BLaER1 (cell line): ENCODE measurements at regions not wholly inside any gene's neighbourhood (a gene's known extent, or its start where the extent isn't known, plus 50 kb on each side); places are given as distances from the start of the nearest gene placed in this dataset.
"Not testable (repeated sequence)": the region's sequence is repeated elsewhere in the genome, so short reads cannot be mapped to it uniquely, and the experiment has no call there.

Experiments used
- H3K27ac ChIP-seq: shearing (Covaris generic); formaldehyde crosslinking; 2 replicates; pipeline ENCODE4 v1.8.1; 2022
- H3K27me3 ChIP-seq: shearing (Covaris generic); formaldehyde crosslinking; 2 replicates; pipeline ENCODE4 v1.8.1; 2022
- H3K36me3 ChIP-seq: shearing (Covaris generic); formaldehyde crosslinking; 2 replicates; pipeline ENCODE4 v1.8.1; 2022
- H3K4me1 ChIP-seq: shearing (Covaris generic); formaldehyde crosslinking; 2 replicates; pipeline ENCODE4 v1.8.1; 2022
- H3K4me2 ChIP-seq: shearing (Covaris generic); formaldehyde crosslinking; 2 replicates; pipeline ENCODE4 v1.8.1; 2022
- H3K4me3 ChIP-seq: shearing (Covaris generic); formaldehyde crosslinking; 2 replicates; pipeline ENCODE4 v1.8.1; 2022
- H3K9ac ChIP-seq: shearing (Covaris generic); formaldehyde crosslinking; 2 replicates; pipeline ENCODE4 v1.8.1; 2022
- H3K9me3 ChIP-seq: shearing (Covaris generic); formaldehyde crosslinking; 2 replicates; pipeline ENCODE4 v1.8.1; 2022
- H4K20me1 ChIP-seq: shearing (Covaris generic); formaldehyde crosslinking; 2 replicates; pipeline ENCODE4 v1.8.1; 2022
- Cebpa-rat ChIP-seq: shearing (Covaris generic); IDR thresholded peaks from 2 replicates; pipeline ENCODE4 v1.8.1; 2022

DNA sequence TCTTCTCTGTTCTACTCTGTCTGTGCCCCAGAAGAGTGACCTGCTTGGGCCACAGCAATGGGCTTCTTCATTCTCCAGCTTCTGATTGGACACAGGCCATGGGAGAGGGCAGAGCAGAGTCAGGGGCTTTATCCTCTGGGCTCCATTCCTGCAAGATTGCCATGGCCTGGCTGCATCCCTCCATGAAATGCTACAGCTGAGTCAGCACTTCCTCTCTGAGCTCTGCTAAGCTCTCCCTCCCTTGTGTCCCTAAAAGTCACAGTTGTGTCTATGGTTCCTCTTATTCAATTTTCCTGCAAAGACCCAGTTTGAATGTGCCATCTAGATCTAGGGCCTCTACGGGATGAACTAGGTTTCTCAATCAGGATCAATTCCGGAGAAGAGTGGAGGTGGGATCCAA, 903.8 kb downstream of the TYW1 start:
- Histone ChIP-seq H3K4me1 (no peaks in the 10 kb centered on the region), H3K27ac (no peak overlapping the region), H3K36me3 (no peaks in the 10 kb centered on the region), H3K4me2 (no peak overlapping the region), H3K9me3 (peaks cover 6% of the 10 kb centered on the region; the same call in 1 of the 2 replicates), H3K4me3 (no peak overlapping the region), H3K27me3 (no peaks in the 10 kb centered on the region), H4K20me1 (no peaks in the 10 kb centered on the region), H3K9ac (no peak overlapping the region)
- no peak for TF ChIP-seq Cebpa-rat

DNA sequence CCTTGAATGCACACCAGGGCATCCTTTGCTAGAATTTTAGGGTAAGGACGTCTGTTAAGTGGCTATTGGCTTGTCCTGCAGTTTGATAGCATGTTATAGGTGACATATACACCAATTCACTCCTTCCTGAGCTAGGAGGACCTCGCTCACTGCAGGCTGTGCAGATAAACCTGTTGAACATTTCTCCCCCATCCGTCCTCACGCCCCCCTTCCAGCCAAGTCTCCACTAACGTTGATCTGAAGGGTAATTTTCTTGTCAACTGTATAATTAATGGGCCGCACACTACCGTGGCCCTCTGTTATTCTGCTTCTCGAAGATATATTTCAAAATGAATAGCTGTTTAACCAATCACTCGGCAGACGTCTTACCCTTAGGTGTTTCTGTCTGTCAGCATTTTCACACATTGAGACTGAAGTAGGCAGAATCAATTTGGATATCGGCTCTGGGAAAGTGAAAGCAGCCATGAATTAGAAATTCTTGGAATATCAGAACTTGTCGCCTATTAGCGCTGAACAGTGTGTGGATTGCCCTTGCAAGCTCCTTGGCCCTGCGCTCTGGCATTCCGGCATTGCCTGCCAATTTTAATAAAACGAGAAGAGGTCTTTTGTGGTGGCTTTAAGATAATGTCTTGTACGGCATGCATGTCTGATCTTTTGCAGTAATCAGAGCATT, 905.3 kb downstream of the TYW1 start:
- Histone ChIP-seq H3K27me3 (no peaks in the 10 kb centered on the region), H3K9ac (no peak overlapping the region), H3K36me3 (no peaks in the 10 kb centered on the region), H3K4me1 (no peaks in the 10 kb centered on the region), H3K9me3 (peaks cover 6% of the 10 kb centered on the region; the same call in 1 of the 2 replicates), H3K4me2 (no peak overlapping the region), H3K4me3 (no peak overlapping the region), H4K20me1 (no peaks in the 10 kb centered on the region), H3K27ac (no peak overlapping the region)
- no peak for TF ChIP-seq Cebpa-rat

DNA sequence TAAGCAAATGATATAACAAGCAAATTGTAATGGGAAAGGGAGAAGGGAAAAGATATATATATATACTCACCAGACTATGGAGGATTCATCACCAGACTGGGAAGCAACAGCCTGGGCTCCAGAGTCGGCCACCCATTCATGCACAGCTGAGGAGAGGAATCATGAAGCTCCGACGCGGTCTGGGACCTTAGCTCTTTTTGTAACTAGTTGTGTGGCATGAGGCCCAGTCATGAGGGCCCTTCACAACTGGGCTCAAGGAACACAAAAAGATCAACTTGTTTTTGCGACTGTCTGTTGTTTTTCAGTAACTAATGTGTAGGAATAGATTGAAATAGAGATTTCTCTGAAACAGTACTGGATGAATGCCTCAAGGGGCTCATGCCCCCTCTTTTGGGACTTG, 911.2 kb downstream of the TYW1 start:
- Histone ChIP-seq H3K36me3 (no peaks in the 10 kb centered on the region), H3K9ac (no peak overlapping the region), H3K27me3 (no peaks in the 10 kb centered on the region), H3K4me3 (no peak overlapping the region), H3K27ac (no peak overlapping the region), H3K9me3 (no peaks in the 10 kb centered on the region), H4K20me1 (no peaks in the 10 kb centered on the region), H3K4me1 (no peaks in the 10 kb centered on the region), H3K4me2 (no peak overlapping the region)
- no peak for TF ChIP-seq Cebpa-rat

DNA sequence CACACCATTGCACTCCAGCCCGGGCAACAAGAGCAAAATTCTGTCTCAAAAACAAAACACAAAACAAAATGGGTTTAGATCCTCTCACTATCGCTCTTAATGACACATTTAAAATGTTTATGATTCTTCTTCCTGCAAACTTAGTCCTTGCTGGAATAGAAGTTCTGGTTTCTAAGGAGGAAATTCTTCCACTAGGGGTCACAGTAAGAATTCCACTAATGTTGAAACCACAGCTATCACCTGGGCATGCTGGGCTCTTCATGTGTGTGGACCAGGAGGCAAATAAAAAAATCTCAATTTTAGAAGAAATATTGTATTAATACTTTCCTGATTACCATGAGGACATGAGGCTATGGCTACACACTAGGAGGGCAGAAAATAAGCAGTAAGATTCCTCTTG, 915.8 kb downstream of the TYW1 start:
- Histone ChIP-seq H3K4me1 (no peaks in the 10 kb centered on the region), H3K4me3 (no peak overlapping the region), H3K9me3 (no peaks in the 10 kb centered on the region), H3K27me3 (no peaks in the 10 kb centered on the region), H3K36me3 (no peaks in the 10 kb centered on the region), H4K20me1 (no peaks in the 10 kb centered on the region), H3K9ac (no peak overlapping the region), H3K27ac (no peak overlapping the region), H3K4me2 (no peak overlapping the region)
- no peak for TF ChIP-seq Cebpa-rat

DNA sequence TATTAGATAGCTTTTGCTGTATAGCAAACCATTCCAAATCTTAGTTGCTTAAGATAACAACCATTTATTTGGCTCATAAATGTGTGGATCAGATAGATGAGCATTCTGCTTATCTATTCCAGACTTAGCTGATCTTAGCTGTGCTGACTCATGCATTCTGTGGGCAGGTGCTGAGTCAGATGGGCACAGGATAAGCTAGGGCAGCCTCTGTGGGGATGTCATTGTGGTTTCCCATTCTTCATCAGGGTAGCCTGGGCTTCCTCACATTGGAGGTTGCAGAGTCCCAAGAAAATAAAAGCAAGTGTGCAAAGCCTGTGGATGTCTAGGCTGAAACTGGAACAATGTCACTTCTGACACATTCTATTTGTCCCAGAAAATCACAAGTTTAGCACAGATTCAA, 917.0 kb downstream of the TYW1 start:
- H3K27me3 ChIP-seq = no peaks in the 10 kb centered on the region
- H3K36me3 ChIP-seq = no peaks in the 10 kb centered on the region; the same call in 1 of the 2 replicates
- no peak overlapping the region for H3K4me2 ChIP-seq
- no peak overlapping the region for H3K9ac ChIP-seq
- H3K4me3 ChIP-seq = no peak overlapping the region
- H3K27ac ChIP-seq = no peak overlapping the region
- H3K9me3 ChIP-seq = peaks cover 6% of the 10 kb centered on the region
- TF ChIP-seq Cebpa-rat = no peak
- peaks cover 6% of the 10 kb centered on the region; the same call in 1 of the 2 replicates for H3K4me1 ChIP-seq
- H4K20me1 ChIP-seq = no peaks in the 10 kb centered on the region

DNA sequence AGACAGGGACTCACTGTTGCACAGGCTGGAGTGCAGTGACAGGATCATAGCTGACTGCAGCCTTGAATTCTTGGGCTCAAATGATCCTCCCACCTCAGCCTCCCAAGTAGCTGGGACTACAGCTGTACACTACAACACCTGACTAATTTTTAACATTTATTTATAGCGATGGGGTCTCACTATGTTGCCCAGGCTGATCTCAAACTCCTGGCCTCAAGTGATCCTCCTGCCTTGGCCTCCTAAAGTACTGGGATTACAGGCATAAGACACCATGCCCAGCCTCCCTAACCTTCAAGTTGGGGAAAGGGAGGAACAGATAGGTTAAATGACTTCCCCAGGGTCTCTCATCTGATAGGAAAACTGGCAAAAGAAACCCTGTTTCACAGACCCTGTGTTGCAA, 919.5 kb downstream of the TYW1 start:
- H3K27ac ChIP-seq, H3K4me3 ChIP-seq, H4K20me1 ChIP-seq: not testable (repeated sequence)

DNA sequence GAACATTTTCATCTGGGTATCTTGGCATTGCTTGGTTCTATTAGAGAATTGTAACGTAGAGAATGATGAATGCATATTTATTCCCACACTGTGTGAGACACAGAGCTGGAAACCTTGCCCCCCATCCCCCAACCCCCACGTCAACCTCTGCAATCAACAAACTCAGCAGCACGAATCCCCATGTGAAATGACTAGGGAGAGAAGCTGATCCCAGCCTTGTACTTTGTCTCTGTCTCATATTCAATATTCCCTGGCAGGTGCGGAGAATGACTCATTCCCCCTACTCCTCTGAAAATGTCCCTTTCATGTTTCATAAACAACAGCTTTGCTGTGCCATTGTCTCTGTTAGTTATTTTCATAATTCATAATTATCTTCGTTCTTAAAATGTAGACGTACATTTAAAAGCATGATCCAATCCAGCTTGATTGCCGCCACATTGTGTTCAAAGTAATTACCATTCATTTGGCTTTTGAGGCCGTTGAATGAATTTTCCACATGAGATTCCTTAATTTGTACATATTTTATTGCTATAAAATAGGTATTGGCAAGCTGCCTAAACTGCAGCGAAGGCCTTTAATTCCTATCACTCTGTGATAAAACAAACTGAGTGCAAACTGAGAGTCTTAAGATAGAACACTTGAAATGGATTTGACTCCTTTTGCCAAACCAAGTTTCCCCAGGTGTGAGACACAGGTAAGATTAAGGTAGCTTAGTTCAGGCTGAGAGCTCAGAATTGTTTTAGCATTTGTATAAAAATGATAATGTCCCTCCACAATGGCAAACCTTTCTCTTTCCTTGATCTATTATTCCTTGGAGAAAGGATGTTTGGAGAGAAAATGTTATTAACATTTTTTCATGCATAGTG, 920.2 kb downstream of the TYW1 start:
- Histone ChIP-seq H3K27ac (no peak overlapping the region), H3K9ac (no peak overlapping the region), H3K27me3 (no peaks in the 10 kb centered on the region), H3K4me2 (no peak overlapping the region), H3K4me3 (no peak overlapping the region), H3K9me3 (peaks cover 16% of the 10 kb centered on the region), H3K36me3 (no peaks in the 10 kb centered on the region; the same call in 1 of the 2 replicates), H3K4me1 (peaks cover 8% of the 10 kb centered on the region; the same call in 1 of the 2 replicates), H4K20me1 (no peaks in the 10 kb centered on the region)
- TF ChIP-seq Cebpa-rat = no peak

More for the DNA sequence above, 919.5 kb downstream of the TYW1 start:
- H3K27me3 ChIP-seq, H3K9ac ChIP-seq, H3K4me2 ChIP-seq, H3K4me1 ChIP-seq, H3K36me3 ChIP-seq: not testable (repeated sequence)
- H3K9me3 ChIP-seq = peaks cover 16% of the 10 kb centered on the region

DNA sequence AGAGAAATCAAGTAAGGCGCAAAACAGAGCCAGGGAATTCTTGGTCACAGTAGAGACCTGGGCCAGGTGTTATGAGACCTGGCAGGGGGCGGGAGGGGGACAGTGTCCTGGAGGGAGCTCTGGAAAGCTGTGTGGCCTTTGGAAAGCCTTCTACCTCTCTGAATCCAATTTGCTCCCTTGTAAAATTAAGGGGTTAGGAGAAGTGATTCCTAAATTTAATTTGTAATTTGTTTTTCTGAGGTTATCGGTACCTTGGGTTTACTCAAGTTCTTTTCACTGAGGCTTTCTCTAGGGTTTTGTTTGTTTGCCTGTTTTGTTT, 920.8 kb downstream of the TYW1 start:
- no peaks in the 10 kb centered on the region for H3K27me3 ChIP-seq
- H4K20me1 ChIP-seq = no peaks in the 10 kb centered on the region
- no peaks in the 10 kb centered on the region; the same call in 1 of the 2 replicates for H3K36me3 ChIP-seq
- H3K4me2 ChIP-seq = no peak overlapping the region
- no peak overlapping the region for H3K4me3 ChIP-seq
- no peak overlapping the region for H3K27ac ChIP-seq
- no peak for TF ChIP-seq Cebpa-rat
- H3K9me3 ChIP-seq = peaks cover 16% of the 10 kb centered on the region
- peaks cover 8% of the 10 kb centered on the region; the same call in 1 of the 2 replicates for H3K4me1 ChIP-seq
- H3K9ac ChIP-seq = no peak overlapping the region

DNA sequence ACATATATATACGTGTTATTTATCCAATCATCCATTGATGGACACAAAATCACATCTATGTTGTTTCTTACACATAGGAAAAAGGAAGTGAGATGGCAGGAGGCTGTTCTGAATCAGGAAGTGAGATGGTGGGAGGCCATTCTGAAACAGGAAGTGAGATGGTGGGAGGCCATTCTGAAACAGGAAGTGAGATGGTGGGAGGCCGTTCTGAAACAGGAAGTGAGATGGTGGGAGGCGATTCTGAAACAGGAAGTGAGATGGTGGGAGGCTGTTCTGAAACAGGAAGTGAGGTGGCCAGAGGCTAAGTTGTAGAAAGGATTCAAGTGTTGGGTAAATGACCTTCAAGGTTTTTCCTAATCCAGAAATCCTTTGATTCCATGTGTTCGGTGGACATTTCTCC, 921.5 kb downstream of the TYW1 start:
- peaks cover 16% of the 10 kb centered on the region for H3K9me3 ChIP-seq
- H3K4me2 ChIP-seq = peak overlapping the region; percentile 22; the same call in 1 of the 2 replicates
- H4K20me1 ChIP-seq = no peaks in the 10 kb centered on the region
- peaks cover 8% of the 10 kb centered on the region; the same call in 1 of the 2 replicates for H3K4me1 ChIP-seq
- H3K4me3 ChIP-seq = peak overlapping the region; percentile 48; the same call in 1 of the 2 replicates
- H3K36me3 ChIP-seq = no peaks in the 10 kb centered on the region; the same call in 1 of the 2 replicates
- no peaks in the 10 kb centered on the region for H3K27me3 ChIP-seq
- no peak overlapping the region for H3K27ac ChIP-seq
- no peak for TF ChIP-seq Cebpa-rat
- no peak overlapping the region for H3K9ac ChIP-seq

DNA sequence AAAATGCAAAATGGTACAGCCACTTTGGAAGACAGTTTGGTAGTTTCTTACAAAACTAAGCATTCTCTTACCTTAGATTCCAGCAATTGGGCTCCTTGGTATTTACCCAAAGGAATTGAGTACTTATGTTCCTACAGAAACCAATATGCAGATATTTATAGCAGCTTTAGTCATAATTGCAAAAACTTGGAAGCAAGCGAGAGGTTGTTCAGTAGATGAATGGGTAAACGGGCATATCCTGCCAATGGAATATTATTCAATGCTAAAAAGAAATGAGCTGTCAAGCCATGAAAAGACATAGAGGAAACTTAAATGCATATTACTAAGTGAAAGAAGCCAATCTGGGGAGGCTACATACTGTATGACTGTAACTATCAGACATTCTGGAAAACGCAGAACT, 926.7 kb downstream of the TYW1 start:
- peaks cover 14% of the 10 kb centered on the region for H3K9me3 ChIP-seq
- no peaks in the 10 kb centered on the region for H3K27me3 ChIP-seq
- TF ChIP-seq Cebpa-rat = no peak
- no peak overlapping the region for H3K27ac ChIP-seq
- H3K4me3 ChIP-seq = no peak overlapping the region
- H3K36me3 ChIP-seq = no peaks in the 10 kb centered on the region; the same call in 1 of the 2 replicates
- H4K20me1 ChIP-seq = no peaks in the 10 kb centered on the region
- no peak overlapping the region for H3K4me2 ChIP-seq
- peaks cover 6% of the 10 kb centered on the region; the same call in 1 of the 2 replicates for H3K4me1 ChIP-seq
- H3K9ac ChIP-seq = no peak overlapping the region
